GM23338 (cell line): ENCODE measurements at regions not wholly inside any gene's neighbourhood (a gene's known extent, or its start where the extent isn't known, plus 50 kb on each side); places are given as distances from the start of the nearest gene placed in this dataset.

Experiments used
- ATAC-seq: fragments of 200-7000 bp; cut with Tn5 transposase; 3 replicates; pipeline ENCODE4 v1.9.1; 2020
- DNase-seq: peaks from one replicate; pipeline ENCODE4 v3.0.0-alpha.2; 2015; ENCODE audit warnings: low spot score
- H2AFZ ChIP-seq: fragments of 200-600 bp; sonication (generic); 2 replicates; pipeline ENCODE4 v1.8.0; 2016; ENCODE audit warnings: antibody characterized with exemption, mild to moderate bottlenecking, moderate library complexity
- H3F3A ChIP-seq: fragments of 200-600 bp; sonication (generic); replicated peaks from 2 replicates; pipeline ENCODE4 v1.8.0; 2017; ENCODE audit warnings: antibody characterized with exemption, mixed run types, low read depth
- H3K27ac ChIP-seq: fragments of 200-600 bp; sonication (generic); 2 replicates; pipeline ENCODE4 v1.6.1; 2016; ENCODE audit warnings: low read depth
- H3K27me3 ChIP-seq: fragments of 200-600 bp; sonication (generic); 2 replicates; pipeline ENCODE4 v1.8.0; 2016; ENCODE audit warnings: mild to moderate bottlenecking, mixed run types, moderate library complexity; ENCODE audit not compliant: insufficient read depth
- H3K36me3 ChIP-seq: fragments of 200-600 bp; sonication (generic); 2 replicates; pipeline ENCODE4 v1.8.0; 2016; ENCODE audit warnings: mild to moderate bottlenecking; ENCODE audit not compliant: insufficient read depth
- H3K4me1 ChIP-seq: fragments of 200-600 bp; sonication (generic); 2 replicates; pipeline ENCODE4 v1.8.0; 2016; ENCODE audit warnings: mild to moderate bottlenecking, moderate library complexity; ENCODE audit not compliant: insufficient read depth
- H3K4me2 ChIP-seq: fragments of 200-600 bp; sonication (generic); 2 replicates; pipeline ENCODE4 v1.7.1; 2017; ENCODE audit warnings: mixed run types
- H3K4me3 ChIP-seq: fragments of 200-600 bp; sonication (generic); 2 replicates; pipeline ENCODE4 v1.6.1; 2016; ENCODE audit warnings: mixed run types
- H3K79me2 ChIP-seq: fragments of 200-600 bp; sonication (generic); replicated peaks from 2 replicates; pipeline ENCODE4 v1.8.0; 2017; ENCODE audit warnings: mild to moderate bottlenecking; ENCODE audit not compliant: insufficient read depth
- H3K9me2 ChIP-seq: fragments of 200-600 bp; sonication (generic); 2 replicates; pipeline ENCODE4 v1.8.0; 2017; ENCODE audit not compliant: insufficient read depth
- H4K20me1 ChIP-seq: fragments of 200-600 bp; sonication (generic); replicated peaks from 2 replicates; pipeline ENCODE4 v1.8.0; 2017; ENCODE audit warnings: mild to moderate bottlenecking; ENCODE audit not compliant: insufficient read depth
- H3K27ac Mint-ChIP-seq: 2 replicates; pipeline ENCODE4 v1.8.0; 2020; ENCODE audit warnings: inconsistent platforms, mild to moderate bottlenecking, moderate library complexity, mixed read lengths
- H3K27me3 Mint-ChIP-seq: 3 replicates; pipeline ENCODE4 v1.8.0; 2022; ENCODE audit warnings: low read depth, mild to moderate bottlenecking, moderate library complexity, mixed read lengths, inconsistent platforms; ENCODE audit not compliant: insufficient read depth, poor library complexity
- H3K36me3 Mint-ChIP-seq: 3 replicates; pipeline ENCODE4 v1.8.0; 2021; ENCODE audit warnings: low read depth, mild to moderate bottlenecking, inconsistent platforms, moderate library complexity, mixed read lengths
- H3K4me1 Mint-ChIP-seq: 3 replicates; pipeline ENCODE4 v1.8.0; 2020; ENCODE audit warnings: mild to moderate bottlenecking, inconsistent platforms, mixed read lengths
- H3K4me3 Mint-ChIP-seq: 3 replicates; pipeline ENCODE4 v1.8.0; 2021; ENCODE audit warnings: moderate library complexity, mild to moderate bottlenecking, inconsistent platforms, mixed read lengths
- H3K9me3 Mint-ChIP-seq: 3 replicates; pipeline ENCODE4 v1.8.0; 2020; ENCODE audit warnings: moderate library complexity, mild to moderate bottlenecking, inconsistent platforms, mixed read lengths
- CTCF ChIP-seq, 2 experiments: fragments of 200-600 bp in 1 of 2; sonication (generic) in 1 of 2; conservative IDR thresholded peaks; 2 replicates each; pipeline versions ENCODE4 v1.5.1 to v1.6.1; 2016 to 2017; ENCODE audit warnings: antibody characterized with exemption in 2 of 2, low read depth in 2 of 2, mild to moderate bottlenecking in 2 of 2, moderate library complexity in 1 of 2
- ETS1 ChIP-seq: IDR thresholded peaks from 2 replicates; pipeline ENCODE4 v1.6.1; 2016; ENCODE audit warnings: antibody characterized with exemption
- EZH2 ChIP-seq: fragments of 200-600 bp; sonication (generic); IDR thresholded peaks from one replicate; pipeline ENCODE4 v1.8.0; 2017; ENCODE audit warnings: antibody characterized with exemption, mild to moderate bottlenecking, low read depth; ENCODE audit not compliant: unreplicated experiment
- EZH2phosphoT487 ChIP-seq: fragments of 200-600 bp; sonication (generic); IDR thresholded peaks from one replicate; pipeline ENCODE4 v1.8.1; 2018; ENCODE audit warnings: antibody characterized with exemption; ENCODE audit not compliant: unreplicated experiment
- JUNB ChIP-seq: IDR thresholded peaks from one replicate; pipeline ENCODE4 v1.6.1; 2016; ENCODE audit warnings: antibody characterized with exemption; ENCODE audit not compliant: unreplicated experiment
- NANOG ChIP-seq: IDR thresholded peaks from 2 replicates; pipeline ENCODE4 v1.6.1; 2016; ENCODE audit warnings: antibody characterized with exemption, borderline replicate concordance
- POLR2AphosphoS5 ChIP-seq: IDR thresholded peaks from 2 replicates; pipeline ENCODE4 v1.6.1; 2016; ENCODE audit warnings: antibody characterized with exemption, low read depth
- REST ChIP-seq: IDR thresholded peaks from one replicate; pipeline ENCODE4 v1.6.1; 2018; ENCODE audit warnings: antibody characterized with exemption; ENCODE audit not compliant: unreplicated experiment
- ZNF114 ChIP-seq: fragments of 250-450 bp; sonication (Bioruptor Pico); IDR thresholded peaks from 2 replicates; pipeline ENCODE4 v1.5.0; 2020; ENCODE audit warnings: mild to moderate bottlenecking, moderate library complexity
- ZNF331 ChIP-seq: fragments of 250-450 bp; sonication (Bioruptor Pico); IDR thresholded peaks from 2 replicates; pipeline ENCODE4 v1.5.0; 2020; ENCODE audit warnings: low read depth, mild to moderate bottlenecking, moderate library complexity
- ZNF462 ChIP-seq: fragments of 250-450 bp; sonication (Bioruptor Pico); IDR thresholded peaks from 2 replicates; pipeline ENCODE4 v1.5.0; 2020; ENCODE audit warnings: mild to moderate bottlenecking, moderate library complexity

- Mint-ChIP-seq H3K4me1 (peaks cover 19% of the 10 kb centered on the region), H3K27ac (no peak overlapping the region; the same call in 1 of the 2 replicates), H3K4me3 (no peak overlapping the region), H3K36me3 (no peaks in the 10 kb centered on the region; the same call in 2 of the 3 replicates), H3K9me3 (no peaks in the 10 kb centered on the region), H3K27me3 (no peaks in the 10 kb centered on the region)
- TF ChIP-seq ZNF462 (no peak), JUNB (no peak), REST (no peak), EZH2 (no peak), ZNF331 (CRISPR knock-in tag) (no peak), ZNF114 (CRISPR knock-in tag) (no peak), POLR2AphosphoS5 (no peak), EZH2phosphoT487 (no peak), ETS1 (no peak), CTCF (conservative IDR thresholded peaks at IDR 0.05; ENCODE audit: low read depth in 2 of 2) (no peak), NANOG (no peak)
- DNase-seq: no peak
- Histone ChIP-seq H4K20me1 (peaks cover 11% of the 10 kb centered on the region), H3K9me2 (no peaks in the 10 kb centered on the region), H3K27ac (peak overlapping the region; percentile 23), H3K4me2 (peak overlapping the region; percentile 46; the same call in 1 of the 2 replicates), H3K4me1 (peaks cover 28% of the 10 kb centered on the region), H3K36me3 (peaks cover 3% of the 10 kb centered on the region; the same call in 1 of the 2 replicates), H2AFZ (no peak overlapping the region), H3K27me3 (no peaks in the 10 kb centered on the region), H3K4me3 (no peak overlapping the region), H3K79me2 (no peaks in the 10 kb centered on the region; the same call in 1 of the 2 replicates), H3F3A (no peaks in the 10 kb centered on the region)
- ATAC-seq: no peak
These were observed 377.2 kb upstream of the TNC start for GRCh38 chr9:115495052-115495635.
